H1 (cell line): ENCODE measurements at regions not wholly inside any gene's neighbourhood (a gene's known extent, or its start where the extent isn't known, plus 50 kb on each side); places are given as distances from the start of the nearest gene placed in this dataset.

ENCODE experiments used
- CTCF ChIP-seq, 3 experiments: IDR thresholded peaks; 1 replicate in 2 of 3; 2 replicates in 1 of 3; pipeline versions ENCODE4 v1.5.1 to v1.6.1; 2011; ENCODE audit warnings: low read length in 3 of 3, mild to moderate bottlenecking in 3 of 3, inconsistent platforms in 2 of 3, low read depth in 1 of 3, moderate library complexity in 1 of 3; ENCODE audit not compliant: insufficient read depth in 1 of 3; ENCODE audit errors: control extremely low read depth in 1 of 3
- EGR1 ChIP-seq: IDR thresholded peaks from 2 replicates; pipeline ENCODE4 v1.6.1; 2011; ENCODE audit warnings: low read depth, low read length, borderline replicate concordance
- KDM5A ChIP-seq: fragments of 200-600 bp; IDR thresholded peaks from 2 replicates; pipeline ENCODE4 v1.7.1; 2012; ENCODE audit warnings: mild to moderate bottlenecking, low read length, inconsistent platforms, mixed read lengths
- MAFK ChIP-seq: IDR thresholded peaks from 2 replicates; pipeline ENCODE4 v1.6.1; 2012; ENCODE audit warnings: low read depth, mild to moderate bottlenecking, improper control_type of control experiment, low read length
- PHF8 ChIP-seq: fragments of 200-600 bp; sonication (generic); conservative IDR thresholded peaks from 2 replicates; pipeline ENCODE4 v1.7.1; 2012; ENCODE audit warnings: low read depth, mild to moderate bottlenecking, inconsistent platforms, low read length, moderate library complexity
- RFX5 ChIP-seq: IDR thresholded peaks from 2 replicates; pipeline ENCODE4 v1.6.1; 2011; ENCODE audit warnings: low read depth, low read length, improper control_type of control experiment, borderline replicate concordance
- SP4 ChIP-seq: IDR thresholded peaks from 2 replicates; pipeline ENCODE4 v1.6.1; 2012; ENCODE audit warnings: low read length, inconsistent platforms
- TF ChIP-seq, protein P1 (sequence below): fragments of 300-600 bp; sonication (generic); IDR thresholded peaks from 2 replicates; pipeline ENCODE4 v1.7.1; 2012; ENCODE audit warnings: low read length, moderate library complexity, mild to moderate bottlenecking, inconsistent platforms; ENCODE audit not compliant: insufficient replicate concordance

DNA sequence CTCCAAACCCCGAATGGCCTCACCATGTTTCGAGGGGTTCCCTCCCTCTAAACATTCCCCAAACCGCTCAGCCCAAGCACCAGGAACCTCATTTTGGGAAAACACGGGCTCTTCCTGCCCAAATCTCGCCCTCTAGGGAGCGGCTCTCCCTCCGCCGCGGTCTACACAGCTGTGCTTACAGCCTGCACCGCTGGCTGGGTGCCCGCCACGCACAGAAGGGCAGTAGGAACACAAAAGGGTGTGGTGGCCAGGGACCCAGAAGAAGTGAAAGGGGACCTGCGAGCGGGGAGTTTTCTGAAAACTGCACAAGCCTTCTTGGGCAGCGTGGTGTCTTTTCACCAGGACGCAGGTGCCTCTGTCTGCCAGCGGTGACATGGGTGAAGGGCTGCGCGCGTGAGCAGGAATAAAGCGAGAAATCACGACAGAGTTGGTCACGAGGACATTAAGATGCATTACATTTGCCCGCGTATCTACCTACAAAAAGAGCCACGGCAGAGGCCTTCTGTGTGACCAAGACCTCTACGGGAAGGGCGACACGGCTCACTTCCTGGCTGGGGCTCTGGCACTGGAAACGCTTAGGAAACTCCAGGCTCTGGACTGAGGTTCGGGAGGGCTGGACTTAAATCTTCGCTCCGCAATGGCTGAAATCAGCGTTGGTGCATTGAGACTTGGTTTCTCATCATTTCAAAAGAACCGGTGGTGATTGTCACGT is 171.7 kb downstream of the LSM5 start (continued):
- TF ChIP-seq, protein P1, sequence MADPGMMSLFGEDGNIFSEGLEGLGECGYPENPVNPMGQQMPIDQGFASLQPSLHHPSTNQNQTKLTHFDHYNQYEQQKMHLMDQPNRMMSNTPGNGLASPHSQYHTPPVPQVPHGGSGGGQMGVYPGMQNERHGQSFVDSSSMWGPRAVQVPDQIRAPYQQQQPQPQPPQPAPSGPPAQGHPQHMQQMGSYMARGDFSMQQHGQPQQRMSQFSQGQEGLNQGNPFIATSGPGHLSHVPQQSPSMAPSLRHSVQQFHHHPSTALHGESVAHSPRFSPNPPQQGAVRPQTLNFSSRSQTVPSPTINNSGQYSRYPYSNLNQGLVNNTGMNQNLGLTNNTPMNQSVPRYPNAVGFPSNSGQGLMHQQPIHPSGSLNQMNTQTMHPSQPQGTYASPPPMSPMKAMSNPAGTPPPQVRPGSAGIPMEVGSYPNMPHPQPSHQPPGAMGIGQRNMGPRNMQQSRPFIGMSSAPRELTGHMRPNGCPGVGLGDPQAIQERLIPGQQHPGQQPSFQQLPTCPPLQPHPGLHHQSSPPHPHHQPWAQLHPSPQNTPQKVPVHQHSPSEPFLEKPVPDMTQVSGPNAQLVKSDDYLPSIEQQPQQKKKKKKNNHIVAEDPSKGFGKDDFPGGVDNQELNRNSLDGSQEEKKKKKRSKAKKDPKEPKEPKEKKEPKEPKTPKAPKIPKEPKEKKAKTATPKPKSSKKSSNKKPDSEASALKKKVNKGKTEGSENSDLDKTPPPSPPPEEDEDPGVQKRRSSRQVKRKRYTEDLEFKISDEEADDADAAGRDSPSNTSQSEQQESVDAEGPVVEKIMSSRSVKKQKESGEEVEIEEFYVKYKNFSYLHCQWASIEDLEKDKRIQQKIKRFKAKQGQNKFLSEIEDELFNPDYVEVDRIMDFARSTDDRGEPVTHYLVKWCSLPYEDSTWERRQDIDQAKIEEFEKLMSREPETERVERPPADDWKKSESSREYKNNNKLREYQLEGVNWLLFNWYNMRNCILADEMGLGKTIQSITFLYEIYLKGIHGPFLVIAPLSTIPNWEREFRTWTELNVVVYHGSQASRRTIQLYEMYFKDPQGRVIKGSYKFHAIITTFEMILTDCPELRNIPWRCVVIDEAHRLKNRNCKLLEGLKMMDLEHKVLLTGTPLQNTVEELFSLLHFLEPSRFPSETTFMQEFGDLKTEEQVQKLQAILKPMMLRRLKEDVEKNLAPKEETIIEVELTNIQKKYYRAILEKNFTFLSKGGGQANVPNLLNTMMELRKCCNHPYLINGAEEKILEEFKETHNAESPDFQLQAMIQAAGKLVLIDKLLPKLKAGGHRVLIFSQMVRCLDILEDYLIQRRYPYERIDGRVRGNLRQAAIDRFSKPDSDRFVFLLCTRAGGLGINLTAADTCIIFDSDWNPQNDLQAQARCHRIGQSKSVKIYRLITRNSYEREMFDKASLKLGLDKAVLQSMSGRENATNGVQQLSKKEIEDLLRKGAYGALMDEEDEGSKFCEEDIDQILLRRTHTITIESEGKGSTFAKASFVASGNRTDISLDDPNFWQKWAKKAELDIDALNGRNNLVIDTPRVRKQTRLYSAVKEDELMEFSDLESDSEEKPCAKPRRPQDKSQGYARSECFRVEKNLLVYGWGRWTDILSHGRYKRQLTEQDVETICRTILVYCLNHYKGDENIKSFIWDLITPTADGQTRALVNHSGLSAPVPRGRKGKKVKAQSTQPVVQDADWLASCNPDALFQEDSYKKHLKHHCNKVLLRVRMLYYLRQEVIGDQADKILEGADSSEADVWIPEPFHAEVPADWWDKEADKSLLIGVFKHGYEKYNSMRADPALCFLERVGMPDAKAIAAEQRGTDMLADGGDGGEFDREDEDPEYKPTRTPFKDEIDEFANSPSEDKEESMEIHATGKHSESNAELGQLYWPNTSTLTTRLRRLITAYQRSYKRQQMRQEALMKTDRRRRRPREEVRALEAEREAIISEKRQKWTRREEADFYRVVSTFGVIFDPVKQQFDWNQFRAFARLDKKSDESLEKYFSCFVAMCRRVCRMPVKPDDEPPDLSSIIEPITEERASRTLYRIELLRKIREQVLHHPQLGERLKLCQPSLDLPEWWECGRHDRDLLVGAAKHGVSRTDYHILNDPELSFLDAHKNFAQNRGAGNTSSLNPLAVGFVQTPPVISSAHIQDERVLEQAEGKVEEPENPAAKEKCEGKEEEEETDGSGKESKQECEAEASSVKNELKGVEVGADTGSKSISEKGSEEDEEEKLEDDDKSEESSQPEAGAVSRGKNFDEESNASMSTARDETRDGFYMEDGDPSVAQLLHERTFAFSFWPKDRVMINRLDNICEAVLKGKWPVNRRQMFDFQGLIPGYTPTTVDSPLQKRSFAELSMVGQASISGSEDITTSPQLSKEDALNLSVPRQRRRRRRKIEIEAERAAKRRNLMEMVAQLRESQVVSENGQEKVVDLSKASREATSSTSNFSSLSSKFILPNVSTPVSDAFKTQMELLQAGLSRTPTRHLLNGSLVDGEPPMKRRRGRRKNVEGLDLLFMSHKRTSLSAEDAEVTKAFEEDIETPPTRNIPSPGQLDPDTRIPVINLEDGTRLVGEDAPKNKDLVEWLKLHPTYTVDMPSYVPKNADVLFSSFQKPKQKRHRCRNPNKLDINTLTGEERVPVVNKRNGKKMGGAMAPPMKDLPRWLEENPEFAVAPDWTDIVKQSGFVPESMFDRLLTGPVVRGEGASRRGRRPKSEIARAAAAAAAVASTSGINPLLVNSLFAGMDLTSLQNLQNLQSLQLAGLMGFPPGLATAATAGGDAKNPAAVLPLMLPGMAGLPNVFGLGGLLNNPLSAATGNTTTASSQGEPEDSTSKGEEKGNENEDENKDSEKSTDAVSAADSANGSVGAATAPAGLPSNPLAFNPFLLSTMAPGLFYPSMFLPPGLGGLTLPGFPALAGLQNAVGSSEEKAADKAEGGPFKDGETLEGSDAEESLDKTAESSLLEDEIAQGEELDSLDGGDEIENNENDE: no peak
- TF ChIP-seq SP4 (no peak), RFX5 (no peak), MAFK (no peak), CTCF (IDR thresholded peaks at IDR 0.05; ENCODE audit: control extremely low read depth in 1 of 3, insufficient read depth in 1 of 3, low read depth in 1 of 3, low read length in 3 of 3) (no peak), PHF8 (no peak), EGR1 (no peak), KDM5A (no peak)
